ENCODE measurements at regions not wholly inside any gene's neighbourhood (a gene's known extent, or its start where the extent isn't known, plus 50 kb on each side); places are given as distances from the start of the nearest gene placed in this dataset.
"Not testable (repeated sequence)": the region's sequence is repeated elsewhere in the genome, so short reads cannot be mapped to it uniquely, and the experiment has no call there.

- Mint-ChIP-seq H3K4me3 (peak overlapping the region; percentile 89), H3K27ac (peak overlapping the region; percentile 94)
- H3K36me3 ChIP-seq (replicated peaks in 1 of 2; ENCODE audit: control extremely low read depth in 1 of 2, control insufficient read depth in 1 of 2, extremely low read depth in 1 of 2, insufficient read depth in 2 of 2, low read length in 1 of 2); H3K79me2 ChIP-seq (ENCODE audit: control insufficient read depth, insufficient read depth, low read length); H3K9me3 Mint-ChIP-seq (ENCODE audit: insufficient read depth); H3K4me2 ChIP-seq (replicated peaks; ENCODE audit: low read depth, low read length, poor library complexity, severe bottlenecking); H3K27me3 Mint-ChIP-seq; H2AFZ ChIP-seq (ENCODE audit: insufficient read depth, low read depth, low read length, poor library complexity, severe bottlenecking); CTCF ChIA-PET; H4K20me1 ChIP-seq (ENCODE audit: control insufficient read depth, insufficient read depth, low read length, poor library complexity, severe bottlenecking); H3K9me3 ChIP-seq (ENCODE audit: control extremely low read depth in 1 of 3, control insufficient read depth in 2 of 3, insufficient read depth in 1 of 3, low read length in 2 of 3); H3K4me1 Mint-ChIP-seq; intact Hi-C loops (cut with micrococcal nuclease); H3K27me3 ChIP-seq (replicated peaks in 1 of 4; ENCODE audit: control extremely low read depth in 1 of 4, control insufficient read depth in 3 of 4, insufficient read depth in 4 of 4, low read length in 3 of 4); POLR2A ChIA-PET; H3K4me1 ChIP-seq (ENCODE audit: control insufficient read depth in 2 of 2, insufficient read depth in 2 of 2, low read length in 2 of 2): not testable (repeated sequence)
- Histone ChIP-seq H3K9ac (ENCODE audit: low read length) (peak overlapping the region; percentile 66), H3K27ac (ENCODE audit: low read length in 2 of 2) (peak overlapping the region; percentile 76 to 85), H3K4me3 (ENCODE audit: control extremely low read depth in 1 of 5, extremely low read depth in 1 of 5, insufficient read depth in 1 of 5, low read depth in 2 of 5, low read length in 4 of 5) (peak overlapping the region in 4 of 5 experiments; percentile 53 to 64 (median 60))
- ATAC-seq (ENCODE audit: low read depth) (peak; percentile 58), DNase-seq (peak; percentile 60)
- no CpG with 5 or more reads among the region's 24 CpGs for WGBS (ENCODE audit: insufficient coverage)
Measured at GRCh38 chr1:120341756-120342155, 73.1 kb upstream of the NBPF8 start.

DNA sequence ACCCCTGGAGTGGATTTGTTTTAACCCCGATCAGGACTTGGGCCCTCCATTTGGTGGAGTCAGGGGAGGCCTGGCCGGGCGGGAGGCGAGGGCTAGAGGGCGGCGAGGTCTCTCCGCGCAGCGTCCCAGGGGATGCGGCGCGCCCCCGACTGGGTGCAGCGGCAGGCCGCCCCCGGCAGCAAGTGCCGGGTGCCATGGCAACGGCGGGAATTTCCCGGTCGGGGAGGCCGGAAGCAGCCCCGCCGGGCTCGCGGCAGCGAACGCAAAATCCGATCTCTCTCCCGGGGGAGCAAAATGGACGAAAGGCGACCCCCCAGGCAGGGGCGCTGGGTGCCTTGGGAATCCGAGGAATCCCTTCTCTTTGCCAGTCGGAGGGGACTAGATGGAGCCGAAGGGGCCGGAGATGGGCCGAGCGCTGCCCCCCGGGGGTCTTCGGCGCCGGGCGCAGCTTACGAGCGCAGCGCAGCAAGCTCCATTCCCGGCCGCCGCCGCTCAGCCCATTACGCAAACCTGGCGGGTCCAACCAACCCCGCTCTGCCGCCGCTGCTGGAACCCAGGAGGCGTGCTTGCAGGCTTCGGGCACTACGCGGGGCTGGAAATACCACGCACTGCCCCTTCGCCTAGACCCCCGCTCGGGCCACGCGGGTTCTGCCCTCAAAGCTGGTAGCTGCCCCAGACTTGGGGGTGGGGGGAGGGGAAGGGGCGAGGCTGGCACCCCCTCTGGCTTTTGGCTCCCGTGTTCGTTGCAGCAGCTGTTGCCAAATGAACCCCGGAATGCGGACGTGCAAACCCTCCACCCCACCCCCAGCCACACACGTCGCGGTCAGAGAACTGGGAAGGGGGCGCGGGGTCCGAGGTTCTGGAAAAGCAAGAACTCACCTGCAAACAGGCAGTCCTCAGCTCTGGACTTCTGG is 73.7 kb upstream of the NBPF8 start:
- H2AFZ ChIP-seq (ENCODE audit: insufficient read depth, low read depth, low read length, poor library complexity, severe bottlenecking); H4K20me1 ChIP-seq (ENCODE audit: control insufficient read depth, insufficient read depth, low read length, poor library complexity, severe bottlenecking); CTCF ChIA-PET; H3K9me3 Mint-ChIP-seq (ENCODE audit: insufficient read depth); H3K4me2 ChIP-seq (replicated peaks; ENCODE audit: low read depth, low read length, poor library complexity, severe bottlenecking); H3K4me1 ChIP-seq (ENCODE audit: control insufficient read depth in 2 of 2, insufficient read depth in 2 of 2, low read length in 2 of 2); H3K79me2 ChIP-seq (ENCODE audit: control insufficient read depth, insufficient read depth, low read length); H3K9me3 ChIP-seq (ENCODE audit: control extremely low read depth in 1 of 3, control insufficient read depth in 2 of 3, insufficient read depth in 1 of 3, low read length in 2 of 3); ATAC-seq (ENCODE audit: low read depth); H3K27me3 Mint-ChIP-seq; DNase-seq; intact Hi-C loops (cut with micrococcal nuclease); POLR2A ChIA-PET; H3K27me3 ChIP-seq (replicated peaks in 1 of 4; ENCODE audit: control extremely low read depth in 1 of 4, control insufficient read depth in 3 of 4, insufficient read depth in 4 of 4, low read length in 3 of 4); H3K36me3 ChIP-seq (replicated peaks in 1 of 2; ENCODE audit: control extremely low read depth in 1 of 2, control insufficient read depth in 1 of 2, extremely low read depth in 1 of 2, insufficient read depth in 2 of 2, low read length in 1 of 2); H3K4me1 Mint-ChIP-seq: not testable (repeated sequence)
- Histone ChIP-seq H3K27ac (ENCODE audit: low read length in 2 of 2) (peak overlapping the region; percentile 76 to 85), H3K9ac (ENCODE audit: low read length) (peak overlapping the region; percentile 66), H3K4me3 (ENCODE audit: control extremely low read depth in 1 of 5, extremely low read depth in 1 of 5, insufficient read depth in 1 of 5, low read depth in 2 of 5, low read length in 4 of 5) (peak overlapping the region in 4 of 5 experiments; percentile 53 to 64 (median 60))
- 0% methylated on average over 4 of the region's 78 CpGs for WGBS (ENCODE audit: insufficient coverage)
- Mint-ChIP-seq H3K4me3 (peak overlapping the region; percentile 89), H3K27ac (peak overlapping the region; percentile 94)

- H3K4me3 Mint-ChIP-seq; H3K4me3 ChIP-seq (ENCODE audit: control extremely low read depth in 1 of 5, extremely low read depth in 1 of 5, insufficient read depth in 1 of 5, low read depth in 2 of 5, low read length in 4 of 5); CTCF ChIA-PET; H3K9ac ChIP-seq (ENCODE audit: low read length); H4K20me1 ChIP-seq (ENCODE audit: control insufficient read depth, insufficient read depth, low read length, poor library complexity, severe bottlenecking); H3K27ac ChIP-seq (ENCODE audit: low read length in 2 of 2); H2AFZ ChIP-seq (ENCODE audit: insufficient read depth, low read depth, low read length, poor library complexity, severe bottlenecking); H3K9me3 ChIP-seq (ENCODE audit: control extremely low read depth in 1 of 3, control insufficient read depth in 2 of 3, insufficient read depth in 1 of 3, low read length in 2 of 3); H3K4me2 ChIP-seq (replicated peaks; ENCODE audit: low read depth, low read length, poor library complexity, severe bottlenecking); intact Hi-C loops (cut with micrococcal nuclease); H3K4me1 Mint-ChIP-seq; H3K9me3 Mint-ChIP-seq (ENCODE audit: insufficient read depth); H3K27ac Mint-ChIP-seq; H3K36me3 ChIP-seq (replicated peaks in 1 of 2; ENCODE audit: control extremely low read depth in 1 of 2, control insufficient read depth in 1 of 2, extremely low read depth in 1 of 2, insufficient read depth in 2 of 2, low read length in 1 of 2); H3K79me2 ChIP-seq (ENCODE audit: control insufficient read depth, insufficient read depth, low read length); POLR2A ChIA-PET; H3K4me1 ChIP-seq (ENCODE audit: control insufficient read depth in 2 of 2, insufficient read depth in 2 of 2, low read length in 2 of 2); H3K27me3 Mint-ChIP-seq; DNase-seq; ATAC-seq (ENCODE audit: low read depth); H3K27me3 ChIP-seq (replicated peaks in 1 of 4; ENCODE audit: control extremely low read depth in 1 of 4, control insufficient read depth in 3 of 4, insufficient read depth in 4 of 4, low read length in 3 of 4): not testable (repeated sequence)
- WGBS (ENCODE audit: insufficient coverage) = no CpG with 5 or more reads among the region's 2 CpGs
Measured at GRCh38 chr1:120315738-120316137, 99.1 kb upstream of the NBPF8 start.

DNA sequence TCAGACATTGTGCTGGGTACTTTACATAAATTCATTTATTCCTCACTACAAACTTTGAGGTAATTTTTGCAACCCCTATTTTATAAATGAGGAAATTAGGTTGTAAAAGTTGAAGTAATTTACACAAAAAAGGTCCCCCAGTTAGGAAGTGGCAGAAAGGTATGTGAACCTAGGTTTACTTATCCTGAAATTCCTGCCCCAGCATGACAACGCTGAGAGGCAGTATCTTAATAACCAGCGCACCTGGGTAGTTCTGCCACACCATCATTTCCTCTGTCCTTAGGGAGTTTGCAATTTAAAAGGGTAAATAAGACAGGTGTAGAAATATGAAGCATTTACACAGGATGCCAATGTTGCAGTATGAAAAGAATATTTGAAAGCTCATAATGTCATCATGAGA is 102.9 kb upstream of the NBPF8 start:
- H3K4me2 ChIP-seq (replicated peaks; ENCODE audit: low read depth, low read length, poor library complexity, severe bottlenecking); H3K27ac Mint-ChIP-seq; H4K20me1 ChIP-seq (ENCODE audit: control insufficient read depth, insufficient read depth, low read length, poor library complexity, severe bottlenecking); H3K4me3 ChIP-seq (ENCODE audit: control extremely low read depth in 1 of 5, extremely low read depth in 1 of 5, insufficient read depth in 1 of 5, low read depth in 2 of 5, low read length in 4 of 5); H3K27me3 ChIP-seq (replicated peaks in 1 of 4; ENCODE audit: control extremely low read depth in 1 of 4, control insufficient read depth in 3 of 4, insufficient read depth in 4 of 4, low read length in 3 of 4); H3K27ac ChIP-seq (ENCODE audit: low read length in 2 of 2); H3K27me3 Mint-ChIP-seq; H3K9me3 ChIP-seq (ENCODE audit: control extremely low read depth in 1 of 3, control insufficient read depth in 2 of 3, insufficient read depth in 1 of 3, low read length in 2 of 3); H3K36me3 ChIP-seq (replicated peaks in 1 of 2; ENCODE audit: control extremely low read depth in 1 of 2, control insufficient read depth in 1 of 2, extremely low read depth in 1 of 2, insufficient read depth in 2 of 2, low read length in 1 of 2); H2AFZ ChIP-seq (ENCODE audit: insufficient read depth, low read depth, low read length, poor library complexity, severe bottlenecking); H3K79me2 ChIP-seq (ENCODE audit: control insufficient read depth, insufficient read depth, low read length); H3K9me3 Mint-ChIP-seq (ENCODE audit: insufficient read depth); intact Hi-C loops (cut with micrococcal nuclease); H3K4me3 Mint-ChIP-seq; CTCF ChIA-PET; DNase-seq; ATAC-seq (ENCODE audit: low read depth); H3K4me1 ChIP-seq (ENCODE audit: control insufficient read depth in 2 of 2, insufficient read depth in 2 of 2, low read length in 2 of 2); H3K9ac ChIP-seq (ENCODE audit: low read length); H3K4me1 Mint-ChIP-seq; POLR2A ChIA-PET: not testable (repeated sequence)
- WGBS (ENCODE audit: insufficient coverage) = no CpG with 5 or more reads among the region's 2 CpGs

Data from B cell (primary cell).